Endothelial cell of umbilical vein (primary cell): ENCODE measurements at regions not wholly inside any gene's neighbourhood (a gene's known extent, or its start where the extent isn't known, plus 50 kb on each side); places are given as distances from the start of the nearest gene placed in this dataset.

ENCODE experiments used
- BruUV-seq: library from RNA; stranded (reverse); fragments of 400-500 nt; replicated peaks from 2 replicates; lab custom pipeline; 2021; lab: Mats Ljungman, UMichigan
- CTCF ChIA-PET: fragments of 300-600, 350-600 bp; sonication (Branson Sonifier 250); formaldehyde crosslinking; loops from one replicate; lab custom pipeline; 2021; ENCODE audit warnings: antibody characterized with exemption, inconsistent platforms; lab: Charles Lee
- POLR2A ChIA-PET: fragments of 300-600, 350-600 bp; sonication (Branson Sonifier 250); formaldehyde crosslinking; loops from one replicate; lab custom pipeline; 2021; ENCODE audit warnings: antibody characterized with exemption, inconsistent platforms; lab: Charles Lee
- DNase-seq: peaks from one replicate; pipeline ENCODE4 v3.0.0-alpha.2; 2011; ENCODE audit warnings: low read depth, low spot score
- FAIRE-seq: peaks from 2 replicates; lab custom pipeline; 2011; peaks lifted over from hg19 to GRCh38; lab: Jason Lieb, UNC
- H2AFZ ChIP-seq: 2 replicates; pipeline ENCODE4 v1.6.0; 2012; ENCODE audit warnings: low read depth, low read length, control low read depth, inconsistent platforms
- H3K27ac ChIP-seq: 2 replicates; pipeline ENCODE4 v1.5.1; 2011; ENCODE audit warnings: low read depth, mild to moderate bottlenecking, control low read depth, low read length, moderate library complexity; ENCODE audit not compliant: insufficient read depth
- H3K27me3 ChIP-seq, 2 experiments: 2 replicates each; pipeline versions ENCODE4 v1.6.0 to v1.6.1; 2011; ENCODE audit warnings: low read length in 2 of 2, mixed read lengths in 1 of 2; ENCODE audit not compliant: control insufficient read depth in 2 of 2, insufficient read depth in 2 of 2
- H3K36me3 ChIP-seq, 2 experiments: 2 replicates in 1 of 2; 3 replicates in 1 of 2; pipeline ENCODE4 v1.5.1; 2011; ENCODE audit warnings: low read length in 2 of 2, mild to moderate bottlenecking in 1 of 2, moderate library complexity in 1 of 2; ENCODE audit not compliant: control insufficient read depth in 2 of 2, insufficient read depth in 2 of 2; ENCODE audit errors: extremely low read depth in 1 of 2
- H3K4me1 ChIP-seq: 3 replicates; pipeline ENCODE4 v1.5.1; 2011; ENCODE audit warnings: mild to moderate bottlenecking, low read length; ENCODE audit not compliant: control insufficient read depth, insufficient read depth; ENCODE audit errors: extremely low read depth
- H3K4me2 ChIP-seq: 2 replicates; pipeline ENCODE4 v1.6.1; 2011; ENCODE audit warnings: low read length, control low read depth, mixed read lengths; ENCODE audit not compliant: insufficient read depth
- H3K4me3 ChIP-seq, 3 experiments: fragments of 200-600 bp in 1 of 3; sonication (generic), shearing (Covaris generic) in 1 of 3; replicated peaks in 1 of 3; 2 replicates each; pipeline ENCODE4 v1.5.1; 2011 to 2016; ENCODE audit warnings: control low read depth in 3 of 3, low read length in 3 of 3, mild to moderate bottlenecking in 2 of 3, inconsistent platforms in 1 of 3, low read depth in 1 of 3, moderate library complexity in 1 of 3; ENCODE audit not compliant: insufficient read depth in 1 of 3
- H3K79me2 ChIP-seq: 2 replicates; pipeline ENCODE4 v1.6.0; 2012; ENCODE audit warnings: low read length, inconsistent platforms; ENCODE audit not compliant: control insufficient read depth, insufficient read depth
- H3K9ac ChIP-seq: replicated peaks from 2 replicates; pipeline ENCODE3; 2011; ENCODE audit warnings: low read length, control low read depth; ENCODE audit not compliant: insufficient read depth; ENCODE audit errors: extremely low read depth
- H3K9me1 ChIP-seq: replicated peaks from 3 replicates; pipeline ENCODE4 v1.6.0; 2011; ENCODE audit warnings: mild to moderate bottlenecking, low read length; ENCODE audit not compliant: control insufficient read depth, insufficient read depth; ENCODE audit errors: extremely low read depth
- H3K9me3 ChIP-seq: replicated peaks from 2 replicates; pipeline ENCODE4 v1.5.1; 2012; ENCODE audit warnings: low read length, inconsistent platforms; ENCODE audit not compliant: control insufficient read depth, insufficient read depth
- H4K20me1 ChIP-seq: replicated peaks from 2 replicates; pipeline ENCODE3; 2011; ENCODE audit warnings: mild to moderate bottlenecking, low read length; ENCODE audit not compliant: control insufficient read depth, insufficient read depth; ENCODE audit errors: extremely low read depth
- EZH2 ChIP-seq: IDR thresholded peaks from 2 replicates; pipeline ENCODE4 v1.6.1; 2012; ENCODE audit warnings: borderline replicate concordance, low read depth, mild to moderate bottlenecking, moderate library complexity, low read length, inconsistent platforms; ENCODE audit not compliant: severe bottlenecking
- FOS ChIP-seq: IDR thresholded peaks from 2 replicates; pipeline ENCODE4 v1.6.1; 2011; ENCODE audit warnings: mild to moderate bottlenecking, low read length, moderate library complexity, borderline replicate concordance; ENCODE audit not compliant: insufficient read depth
- GATA2 ChIP-seq: IDR thresholded peaks from 2 replicates; pipeline ENCODE4 v1.7.0; 2011; ENCODE audit warnings: low read depth, mild to moderate bottlenecking, moderate library complexity, mixed read lengths, low read length; ENCODE audit not compliant: insufficient read length, insufficient read depth
- JUN ChIP-seq: IDR thresholded peaks from 2 replicates; pipeline ENCODE4 v1.6.1; 2011; ENCODE audit warnings: borderline replicate concordance, low read depth; ENCODE audit not compliant: insufficient read length, insufficient read depth
- MYC ChIP-seq: IDR thresholded peaks from one replicate; pipeline ENCODE4 v1.6.1; 2011; ENCODE audit warnings: mild to moderate bottlenecking, low read depth, low read length
- POLR2A ChIP-seq: IDR thresholded peaks from 2 replicates; pipeline ENCODE4 v1.6.1; 2012; ENCODE audit warnings: low read depth, mild to moderate bottlenecking, control low read depth, low read length
- POLR2AphosphoS5 ChIP-seq: IDR thresholded peaks from 2 replicates; pipeline ENCODE4 v1.6.1; 2012; ENCODE audit warnings: low read depth, mild to moderate bottlenecking, control low read depth, low read length, moderate library complexity; ENCODE audit not compliant: insufficient read depth
- dilution Hi-C: fragments of 300-500 bp; cut with MboI; formaldehyde crosslinking; loops from one replicate; pipeline ENCODE4 v1.15.0; 2019; ENCODE audit warnings: low sequenced_read_pairs; ENCODE audit not compliant: extremely low pct_ligation_motif_present
- intact Hi-C: fragments of 100-400 bp; cut with micrococcal nuclease; formaldehyde crosslinking; loops from one replicate; pipeline ENCODE4 v1.10.0; 2022
- TF ChIP-seq, protein P1 (sequence below), 2 donors: IDR thresholded peaks; 1 replicate in 1 of 2; 2 replicates in 1 of 2; pipeline ENCODE4 v1.5.1; 2011; ENCODE audit warnings: low read length in 2 of 2, mild to moderate bottlenecking in 2 of 2, moderate library complexity in 2 of 2, control low read depth in 1 of 2, inconsistent platforms in 1 of 2, low read depth in 1 of 2; ENCODE audit not compliant: insufficient read depth in 1 of 2; ENCODE audit errors: extremely low read depth in 1 of 2
- TF ChIP-seq, protein P2 (sequence below): IDR thresholded peaks from 2 replicates; pipeline ENCODE4 v1.6.1; 2011; ENCODE audit not compliant: insufficient read depth, insufficient read length

DNA sequence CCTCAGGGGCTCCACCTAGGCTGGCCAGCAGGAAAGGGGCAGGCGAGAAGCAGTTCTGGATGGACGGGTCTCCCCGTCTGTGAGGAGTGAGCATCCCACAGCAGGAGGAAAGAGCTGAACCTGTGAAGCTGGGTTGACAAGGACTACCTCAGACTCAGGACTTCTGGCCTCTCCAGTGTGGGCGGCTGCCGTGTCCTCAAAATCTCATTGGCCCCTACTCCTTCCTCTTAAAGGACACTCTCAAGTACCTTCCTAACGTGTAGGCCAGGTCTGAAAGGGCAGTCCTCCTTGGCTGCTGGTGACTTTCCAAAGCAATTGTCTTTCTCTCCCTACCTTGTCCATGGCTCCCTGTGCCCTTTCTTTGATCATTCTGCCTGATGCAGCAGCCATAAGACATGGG is 107.0 kb upstream of the AKIP1 start:
- no peak for FAIRE-seq
- dilution Hi-C loops (no loop called here), intact Hi-C loops (no loop called here)
- Histone ChIP-seq H3K9ac (no peak overlapping the region), H2AFZ (no peak overlapping the region), H3K4me2 (no peak overlapping the region), H3K4me1 (no peaks in the 10 kb centered on the region), H3K9me1 (no peaks in the 10 kb centered on the region), H3K9me3 (no peaks in the 10 kb centered on the region), H3K36me3 (no peaks in the 10 kb centered on the region), H3K4me3 (no peak overlapping the region), H3K79me2 (no peaks in the 10 kb centered on the region), H4K20me1 (no peaks in the 10 kb centered on the region), H3K27ac (no peak overlapping the region), H3K27me3 (no peaks in the 10 kb centered on the region)
- DNase-seq = no peak
- no peak for TF ChIP-seq EZH2
- no TSS peak for BruUV-seq
- CTCF ChIA-PET = interaction anchor here (1.0 to 1.6 kb wide), 2 partner anchors 9 to 10 kb away, joined by 3 read pairs; no protein-coding TSS in a partner anchor
- POLR2A ChIA-PET = no interaction called here

DNA sequence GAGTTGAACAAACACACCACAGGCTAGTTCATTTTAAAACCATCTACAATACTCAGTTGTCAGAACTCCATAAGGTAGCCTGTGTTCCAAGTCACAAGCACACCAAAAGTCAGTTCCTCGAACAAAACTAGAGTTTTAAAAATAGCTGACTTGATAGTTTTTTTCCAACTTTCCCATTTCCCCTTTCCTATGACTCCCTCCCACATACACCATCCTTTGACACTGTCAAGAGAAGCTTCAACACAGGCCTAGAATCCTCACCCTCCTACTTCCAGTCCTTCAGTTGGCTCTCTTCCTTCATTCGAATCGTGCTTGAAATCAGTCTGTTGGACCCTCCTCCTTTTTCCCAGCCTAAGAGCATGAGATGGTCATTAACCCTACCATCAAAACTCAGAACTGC is 105.7 kb upstream of the AKIP1 start:
- CTCF ChIA-PET = interaction anchor here (1.6 kb wide), 1 partner anchor 9 kb away, joined by 3 read pairs; no protein-coding TSS in a partner anchor
- Histone ChIP-seq H3K4me2 (no peak overlapping the region), H3K27ac (no peak overlapping the region), H3K9me3 (no peaks in the 10 kb centered on the region), H3K4me1 (peaks cover 3% of the 10 kb centered on the region), H4K20me1 (no peaks in the 10 kb centered on the region), H3K9ac (no peak overlapping the region), H3K27me3 (no peaks in the 10 kb centered on the region), H2AFZ (no peak overlapping the region), H3K4me3 (no peak overlapping the region), H3K36me3 (no peaks in the 10 kb centered on the region), H3K79me2 (no peaks in the 10 kb centered on the region), H3K9me1 (no peaks in the 10 kb centered on the region)
- dilution Hi-C loops = no loop called here
- TF ChIP-seq FOS = no peak
- no peak for TF ChIP-seq POLR2AphosphoS5
- TF ChIP-seq GATA2 = no peak
- TF ChIP-seq POLR2A = no peak
- TF ChIP-seq, protein P1, sequence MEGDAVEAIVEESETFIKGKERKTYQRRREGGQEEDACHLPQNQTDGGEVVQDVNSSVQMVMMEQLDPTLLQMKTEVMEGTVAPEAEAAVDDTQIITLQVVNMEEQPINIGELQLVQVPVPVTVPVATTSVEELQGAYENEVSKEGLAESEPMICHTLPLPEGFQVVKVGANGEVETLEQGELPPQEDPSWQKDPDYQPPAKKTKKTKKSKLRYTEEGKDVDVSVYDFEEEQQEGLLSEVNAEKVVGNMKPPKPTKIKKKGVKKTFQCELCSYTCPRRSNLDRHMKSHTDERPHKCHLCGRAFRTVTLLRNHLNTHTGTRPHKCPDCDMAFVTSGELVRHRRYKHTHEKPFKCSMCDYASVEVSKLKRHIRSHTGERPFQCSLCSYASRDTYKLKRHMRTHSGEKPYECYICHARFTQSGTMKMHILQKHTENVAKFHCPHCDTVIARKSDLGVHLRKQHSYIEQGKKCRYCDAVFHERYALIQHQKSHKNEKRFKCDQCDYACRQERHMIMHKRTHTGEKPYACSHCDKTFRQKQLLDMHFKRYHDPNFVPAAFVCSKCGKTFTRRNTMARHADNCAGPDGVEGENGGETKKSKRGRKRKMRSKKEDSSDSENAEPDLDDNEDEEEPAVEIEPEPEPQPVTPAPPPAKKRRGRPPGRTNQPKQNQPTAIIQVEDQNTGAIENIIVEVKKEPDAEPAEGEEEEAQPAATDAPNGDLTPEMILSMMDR (IDR thresholded peaks at IDR 0.05; ENCODE audit: extremely low read depth in 1 of 2, insufficient read depth in 1 of 2, low read depth in 1 of 2, low read length in 2 of 2) = no peak
- no peak for TF ChIP-seq MYC
- TF ChIP-seq EZH2 = no peak
- TF ChIP-seq, protein P2, sequence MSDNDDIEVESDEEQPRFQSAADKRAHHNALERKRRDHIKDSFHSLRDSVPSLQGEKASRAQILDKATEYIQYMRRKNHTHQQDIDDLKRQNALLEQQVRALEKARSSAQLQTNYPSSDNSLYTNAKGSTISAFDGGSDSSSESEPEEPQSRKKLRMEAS = no peak
- no peak for TF ChIP-seq JUN
- no TSS peak for BruUV-seq
- no peak for DNase-seq
- no peak for FAIRE-seq
- intact Hi-C loops = no loop called here
- POLR2A ChIA-PET = no interaction called here
